Right lobe of liver (tissue), 4 donors: ENCODE measurements at regions not wholly inside any gene's neighbourhood (a gene's known extent, or its start where the extent isn't known, plus 50 kb on each side); places are given as distances from the start of the nearest gene placed in this dataset.

Experiments used
- POLR2A ChIP-seq: fragments of 450-650 bp; IDR thresholded peaks from one replicate; pipeline ENCODE4 v1.6.1; 2017; ENCODE audit warnings: antibody characterized with exemption, mild to moderate bottlenecking
- TF ChIP-seq, protein P1 (sequence below), 4 donors: fragments of 200-600 bp in 3 of 4; fragments of 450-650 bp in 1 of 4; IDR thresholded peaks; one replicate each; pipeline versions ENCODE4 v1.5.1 to v1.8.0; 2016 to 2022; ENCODE audit warnings: antibody characterized with exemption in 4 of 4, mild to moderate bottlenecking in 2 of 4
- donor health status: DM: no; HTN: no; CAD: no.
- donor health status: DM: no; HTN: no; CAD: no.
- donor health status: DM: no; HTN: yes; CAD: no.

DNA sequence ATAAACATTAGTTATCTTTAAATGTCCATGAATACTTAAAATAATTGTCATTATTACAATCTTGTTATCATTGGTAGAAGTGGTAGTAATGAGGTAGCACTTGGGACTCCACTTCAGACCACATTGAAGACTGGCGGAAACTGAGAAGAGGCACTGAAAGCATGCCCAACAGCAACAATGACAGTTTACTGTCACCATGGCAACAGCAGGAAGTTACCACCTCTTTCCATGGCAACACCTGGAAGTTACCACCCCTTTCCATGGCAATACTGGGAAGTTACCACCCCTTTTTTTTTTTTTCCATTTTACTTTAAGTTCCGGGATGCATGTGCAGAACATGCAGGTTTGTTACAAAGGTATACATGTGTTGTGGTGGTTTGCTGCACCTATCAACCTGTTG, 494.9 kb upstream of the RBFOX1 start:
- TF ChIP-seq, protein P1, sequence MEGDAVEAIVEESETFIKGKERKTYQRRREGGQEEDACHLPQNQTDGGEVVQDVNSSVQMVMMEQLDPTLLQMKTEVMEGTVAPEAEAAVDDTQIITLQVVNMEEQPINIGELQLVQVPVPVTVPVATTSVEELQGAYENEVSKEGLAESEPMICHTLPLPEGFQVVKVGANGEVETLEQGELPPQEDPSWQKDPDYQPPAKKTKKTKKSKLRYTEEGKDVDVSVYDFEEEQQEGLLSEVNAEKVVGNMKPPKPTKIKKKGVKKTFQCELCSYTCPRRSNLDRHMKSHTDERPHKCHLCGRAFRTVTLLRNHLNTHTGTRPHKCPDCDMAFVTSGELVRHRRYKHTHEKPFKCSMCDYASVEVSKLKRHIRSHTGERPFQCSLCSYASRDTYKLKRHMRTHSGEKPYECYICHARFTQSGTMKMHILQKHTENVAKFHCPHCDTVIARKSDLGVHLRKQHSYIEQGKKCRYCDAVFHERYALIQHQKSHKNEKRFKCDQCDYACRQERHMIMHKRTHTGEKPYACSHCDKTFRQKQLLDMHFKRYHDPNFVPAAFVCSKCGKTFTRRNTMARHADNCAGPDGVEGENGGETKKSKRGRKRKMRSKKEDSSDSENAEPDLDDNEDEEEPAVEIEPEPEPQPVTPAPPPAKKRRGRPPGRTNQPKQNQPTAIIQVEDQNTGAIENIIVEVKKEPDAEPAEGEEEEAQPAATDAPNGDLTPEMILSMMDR (IDR thresholded peaks at IDR 0.05), result no peak
- no peak for TF ChIP-seq POLR2A
